ENCODE measurements at regions not wholly inside any gene's neighbourhood (a gene's known extent, or its start where the extent isn't known, plus 50 kb on each side); places are given as distances from the start of the nearest gene placed in this dataset.

GRCh38 chr2:173584000-173584399, 229.3 kb downstream of the CDCA7 start:
- DNase-seq (ENCODE audit: low read depth in 1 of 2, low spot score in 1 of 2): no peak
- TF ChIP-seq CTCF (IDR thresholded peaks at IDR 0.05; ENCODE audit: low read depth, low read length): no peak

GRCh38 chr2:173584676-173585458, 230.2 kb downstream of the CDCA7 start:
- no peak overlapping the region for H3K4me3 ChIP-seq
- H3K27me3 ChIP-seq: no peaks in the 10 kb centered on the region
- TF ChIP-seq CTCF (IDR thresholded peaks at IDR 0.05; ENCODE audit: low read depth, low read length): no peak
- H3K36me3 ChIP-seq: no peaks in the 10 kb centered on the region
- H3K4me1 ChIP-seq (ENCODE audit: low read depth): no peaks in the 10 kb centered on the region
- H3K27ac ChIP-seq: no peak overlapping the region
- DNase-seq (ENCODE audit: low read depth in 1 of 2, low spot score in 1 of 2): no peak
- no peaks in the 10 kb centered on the region for H3K9me3 ChIP-seq (ENCODE audit: low read depth)

More at GRCh38 chr2:173584000-173584399, 229.3 kb downstream of the CDCA7 start:
- H3K9me3 ChIP-seq (ENCODE audit: low read depth): no peaks in the 10 kb centered on the region
- H3K27ac ChIP-seq: no peak overlapping the region
- H3K27me3 ChIP-seq: no peaks in the 10 kb centered on the region
- no peaks in the 10 kb centered on the region for H3K4me1 ChIP-seq (ENCODE audit: low read depth)
- H3K36me3 ChIP-seq: no peaks in the 10 kb centered on the region
- H3K4me3 ChIP-seq: no peak overlapping the region

DNA sequence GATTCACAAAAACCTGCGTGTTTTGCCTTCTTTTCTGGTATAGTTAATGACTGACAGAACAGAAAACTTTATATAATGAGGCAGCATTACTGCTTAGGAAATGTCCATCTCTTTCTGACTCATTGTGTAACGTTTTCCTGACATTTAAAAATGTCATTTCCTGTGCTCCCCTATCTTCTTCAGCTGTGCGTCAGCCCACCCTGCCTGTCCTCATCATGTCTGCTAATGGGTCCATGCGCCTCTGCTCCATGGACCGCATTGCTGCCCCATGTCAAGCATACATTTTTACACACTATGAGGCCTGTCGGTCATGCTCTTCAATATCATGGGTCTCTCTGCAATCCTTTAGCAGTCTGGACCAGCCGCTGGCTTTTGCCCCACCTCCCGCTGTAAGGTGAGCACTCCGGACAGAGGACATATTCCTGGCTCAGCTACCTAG, 234.3 kb downstream of the CDCA7 start:
- no peak for DNase-seq (ENCODE audit: low read depth in 1 of 2, low spot score in 1 of 2)
- no peak for TF ChIP-seq CTCF (IDR thresholded peaks at IDR 0.05; ENCODE audit: low read depth, low read length)
- no peak overlapping the region for H3K27ac ChIP-seq

GRCh38 chr2:173589604-173590275, 235.1 kb downstream of the CDCA7 start:
- no peak overlapping the region for H3K27ac ChIP-seq

More for the DNA sequence above, 234.3 kb downstream of the CDCA7 start:
- Histone ChIP-seq H3K4me1 (ENCODE audit: low read depth) (no peaks in the 10 kb centered on the region), H3K9me3 (ENCODE audit: low read depth) (no peaks in the 10 kb centered on the region), H3K4me3 (no peak overlapping the region), H3K36me3 (no peaks in the 10 kb centered on the region), H3K27me3 (no peaks in the 10 kb centered on the region)

More at GRCh38 chr2:173589604-173590275, 235.1 kb downstream of the CDCA7 start:
- DNase-seq (ENCODE audit: low read depth in 1 of 2, low spot score in 1 of 2): no peak
- Histone ChIP-seq H3K27me3 (no peaks in the 10 kb centered on the region), H3K4me1 (ENCODE audit: low read depth) (no peaks in the 10 kb centered on the region), H3K4me3 (no peak overlapping the region), H3K36me3 (no peaks in the 10 kb centered on the region), H3K9me3 (ENCODE audit: low read depth) (no peaks in the 10 kb centered on the region)
- no peak for TF ChIP-seq CTCF (IDR thresholded peaks at IDR 0.05; ENCODE audit: low read depth, low read length)

Measured in cardiac muscle cell (in vitro differentiated cells and primary cell).